ENCODE measurements at regions not wholly inside any gene's neighbourhood (a gene's known extent, or its start where the extent isn't known, plus 50 kb on each side); places are given as distances from the start of the nearest gene placed in this dataset.

DNA sequence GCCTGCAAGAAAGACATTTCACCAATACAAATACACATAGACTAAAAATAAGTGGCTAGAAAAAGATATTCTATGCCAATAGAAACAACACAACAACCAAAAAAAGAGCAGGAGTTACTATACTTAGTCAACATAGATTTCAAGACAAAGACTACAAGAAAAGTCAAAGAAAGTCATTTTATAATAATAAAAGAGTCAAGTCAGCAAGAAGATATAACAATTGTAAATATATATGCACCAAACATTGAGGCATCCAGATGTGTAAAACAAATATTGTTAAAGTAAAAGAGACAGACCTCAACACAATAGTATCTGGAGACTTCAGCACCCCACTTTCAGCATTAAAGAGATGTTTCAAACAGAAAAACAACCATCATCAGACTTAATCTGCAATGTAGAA, 104.6 kb downstream of the AMY1C start:
- DNase-seq (ENCODE audit: low spot score), result no peak

DNA sequence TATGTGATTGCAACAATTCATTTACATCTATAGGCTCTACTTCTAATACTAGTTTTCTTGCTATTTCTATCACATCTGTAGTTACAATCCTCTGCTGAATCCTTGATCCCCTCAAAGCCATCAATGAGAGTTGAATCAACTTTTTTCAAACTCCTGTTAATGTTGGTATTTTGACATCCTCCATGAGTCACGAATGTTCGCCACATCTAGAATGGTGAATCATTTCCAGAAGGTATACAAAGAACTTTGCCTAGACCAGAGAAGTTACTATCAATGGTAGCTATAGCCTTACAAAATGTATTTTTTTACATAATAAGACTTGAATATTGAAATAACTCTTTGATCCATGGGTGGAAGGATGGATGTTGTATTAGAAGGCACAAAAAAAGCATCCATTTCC, 110.0 kb downstream of the AMY1C start:
- no peak for DNase-seq (ENCODE audit: low spot score)

DNA sequence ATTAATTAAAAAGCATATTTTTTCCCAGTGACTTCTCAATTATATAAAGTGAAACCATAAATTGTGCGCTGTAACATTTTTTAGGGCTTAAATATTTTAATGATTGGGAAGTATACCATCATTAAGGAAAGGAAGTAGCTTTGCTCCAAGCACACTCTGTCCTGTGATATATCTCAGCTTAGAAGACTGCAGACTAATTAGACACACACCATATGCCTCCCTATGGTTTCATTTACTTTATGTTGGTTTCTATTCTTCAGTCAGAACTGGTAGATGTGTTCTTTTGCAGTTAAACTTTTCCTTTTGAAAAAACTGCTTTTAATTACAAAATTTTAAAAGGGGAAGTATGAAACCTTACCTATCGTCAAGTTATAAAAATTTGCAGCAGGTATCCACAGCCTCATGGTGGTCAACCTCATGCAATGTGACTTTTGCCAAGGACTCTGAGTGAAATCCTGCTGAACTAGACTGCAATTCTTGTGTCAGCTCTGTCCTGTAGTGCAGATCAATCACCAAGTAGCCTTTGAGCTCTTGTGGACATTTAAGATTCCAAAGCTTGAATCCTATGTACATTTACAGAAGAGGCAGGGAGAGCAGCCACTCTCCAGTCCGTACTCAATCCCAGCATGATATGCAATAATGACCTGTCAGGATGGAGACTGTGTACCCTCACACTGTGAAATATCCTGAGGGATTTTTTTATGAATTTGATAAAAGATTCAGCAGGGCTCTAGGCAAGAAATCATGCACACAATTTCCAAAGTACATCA, 149.1 kb downstream of the AMY1C start:
- DNase-seq (ENCODE audit: low spot score), result no peak

DNA sequence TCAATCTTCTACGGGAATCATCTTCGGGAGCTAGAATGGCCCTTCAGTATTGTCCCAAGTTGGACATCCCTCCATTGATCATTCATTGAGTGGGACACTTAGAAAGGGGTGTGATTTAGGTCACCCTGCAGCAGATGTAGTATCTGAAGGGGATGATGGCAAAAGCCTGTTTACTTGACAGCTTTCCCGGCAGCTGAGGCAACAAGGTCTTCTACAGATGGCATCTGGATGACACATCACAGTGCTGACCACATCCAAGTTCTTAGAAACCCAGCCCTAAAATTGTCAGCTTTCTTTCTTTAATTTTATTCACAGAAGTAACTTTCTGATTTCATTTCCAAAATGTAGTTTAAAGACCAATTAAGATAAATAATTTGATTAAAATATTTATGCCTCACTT, 150.3 kb downstream of the AMY1C start:
- no peak for DNase-seq (ENCODE audit: low spot score)

DNA sequence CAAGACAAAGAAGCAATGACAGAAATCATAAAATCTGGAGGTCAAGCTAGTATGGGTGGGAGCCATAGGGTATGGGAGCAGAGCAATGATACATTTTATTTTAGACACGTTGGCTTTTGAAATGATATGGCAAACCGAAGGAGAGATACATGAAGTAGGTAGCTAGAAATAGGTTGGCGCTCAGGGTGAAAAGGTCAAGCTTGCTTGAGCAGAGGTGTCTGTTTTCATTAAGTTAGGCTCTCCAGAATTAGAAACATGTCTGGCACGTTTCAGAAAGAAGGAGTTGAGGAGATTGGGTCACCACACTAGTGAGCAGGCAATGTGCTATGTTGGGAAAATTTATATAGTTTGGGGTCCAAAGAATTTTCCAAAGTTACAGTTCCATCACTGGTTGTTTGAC, 151.4 kb downstream of the AMY1C start:
- DNase-seq (ENCODE audit: low spot score), result no peak

DNA sequence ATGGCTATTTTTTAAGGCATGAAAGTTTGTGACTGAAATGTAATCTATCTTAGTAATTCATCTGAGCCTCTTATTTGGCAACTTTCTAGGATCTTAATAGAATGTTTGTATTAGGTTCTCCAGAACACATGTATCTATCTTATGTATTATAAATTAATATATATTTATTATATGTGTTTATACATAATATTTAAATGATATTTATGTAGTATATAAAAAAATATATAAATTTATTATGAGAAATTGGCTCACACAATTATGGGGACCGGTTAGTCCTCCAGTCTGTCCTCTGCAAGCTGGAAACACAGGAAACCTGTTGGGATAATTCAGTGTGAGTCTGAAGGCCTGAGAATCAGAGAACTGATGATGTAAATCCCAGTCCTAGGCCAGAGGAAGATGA, 155.7 kb downstream of the AMY1C start:
- DNase-seq (ENCODE audit: low spot score), result no peak

DNA sequence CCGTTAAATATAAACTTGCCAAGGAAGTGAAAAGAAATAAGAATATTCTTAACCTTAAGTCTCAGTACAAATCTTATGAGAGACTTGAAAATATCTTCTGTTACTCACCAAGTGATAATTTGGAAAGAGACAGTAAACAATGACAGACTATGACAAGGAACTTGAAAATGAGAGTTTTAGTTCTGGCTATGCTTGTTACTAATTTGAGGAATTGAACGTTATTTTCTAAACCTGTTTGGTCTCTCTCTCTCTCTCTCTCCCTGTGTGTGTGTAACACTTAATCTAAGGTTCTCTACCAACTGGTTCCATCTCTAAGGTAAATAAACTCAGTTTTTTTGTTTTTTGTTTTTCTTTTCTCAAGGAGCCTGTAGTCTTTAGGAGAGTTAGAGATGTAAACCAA, 161.8 kb downstream of the AMY1C start:
- DNase-seq (ENCODE audit: low spot score), result no peak

DNA sequence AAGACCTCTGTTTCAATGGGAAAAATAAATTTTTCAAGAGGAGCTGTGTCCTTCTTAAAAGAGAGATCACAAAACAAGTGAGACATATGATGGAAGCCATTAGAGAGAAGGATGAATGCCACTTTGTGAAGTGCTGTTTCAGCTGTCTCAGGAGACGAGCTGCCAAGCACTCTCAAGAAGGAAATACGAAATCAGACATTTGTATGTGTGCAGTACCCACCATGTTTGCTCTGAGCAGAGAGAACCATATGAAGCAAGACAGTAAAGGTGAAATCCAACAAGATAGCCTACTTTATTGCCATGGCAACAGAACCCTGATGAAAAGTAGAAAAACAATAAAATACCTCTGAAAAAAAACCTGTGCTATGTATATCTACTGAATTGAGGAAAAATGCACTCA, 168.1 kb downstream of the AMY1C start:
- DNase-seq (ENCODE audit: low spot score), result no peak

DNA sequence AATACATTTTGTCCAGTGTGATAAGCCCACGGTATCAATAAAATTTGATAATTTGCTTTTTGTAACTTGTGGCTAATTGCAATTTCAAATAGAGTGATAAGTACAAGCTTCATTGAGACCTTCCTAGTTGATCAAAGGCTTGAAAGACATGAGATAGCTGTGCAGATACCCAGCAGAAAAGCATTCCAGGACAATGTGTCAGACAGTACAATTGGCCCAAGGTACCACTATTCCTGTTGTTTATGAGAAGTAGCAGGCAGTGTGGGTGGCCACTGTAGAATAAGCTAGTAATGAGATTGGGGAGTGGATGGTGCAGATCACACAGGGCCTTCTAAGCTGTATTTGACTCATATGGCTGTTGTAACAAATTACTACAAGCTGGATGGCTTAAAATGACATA, 182.2 kb downstream of the AMY1C start:
- no peak for DNase-seq (ENCODE audit: low spot score)

DNA sequence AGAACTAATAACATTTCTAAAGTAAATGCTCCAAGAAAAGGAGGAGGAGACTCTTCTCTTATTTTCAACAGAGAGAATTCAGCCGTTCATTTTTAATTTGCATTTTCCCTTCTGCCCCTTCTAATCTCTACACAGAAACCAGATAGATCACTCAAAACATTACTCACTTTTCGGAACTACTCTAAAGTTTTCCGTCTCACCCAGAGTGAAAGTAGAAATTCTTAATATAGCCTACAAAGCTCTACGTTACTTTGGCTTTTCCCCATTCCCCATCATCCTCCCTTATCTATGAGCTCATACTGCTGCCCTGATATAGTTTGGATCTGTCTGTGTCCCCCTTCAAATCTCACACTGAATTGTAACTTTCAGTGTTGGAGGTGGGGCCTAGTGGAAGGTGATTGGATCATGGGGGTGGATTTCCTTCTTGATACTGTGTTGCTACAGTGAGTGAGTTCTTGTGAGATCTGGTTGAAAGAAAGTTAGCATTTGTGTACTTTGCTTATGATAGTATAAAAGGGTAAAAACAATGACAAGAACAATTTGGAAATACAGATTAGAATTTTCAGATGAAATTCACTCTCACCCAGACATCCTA, 188.2 kb downstream of the AMY1C start:
- no peak for DNase-seq (ENCODE audit: low spot score)

DNA sequence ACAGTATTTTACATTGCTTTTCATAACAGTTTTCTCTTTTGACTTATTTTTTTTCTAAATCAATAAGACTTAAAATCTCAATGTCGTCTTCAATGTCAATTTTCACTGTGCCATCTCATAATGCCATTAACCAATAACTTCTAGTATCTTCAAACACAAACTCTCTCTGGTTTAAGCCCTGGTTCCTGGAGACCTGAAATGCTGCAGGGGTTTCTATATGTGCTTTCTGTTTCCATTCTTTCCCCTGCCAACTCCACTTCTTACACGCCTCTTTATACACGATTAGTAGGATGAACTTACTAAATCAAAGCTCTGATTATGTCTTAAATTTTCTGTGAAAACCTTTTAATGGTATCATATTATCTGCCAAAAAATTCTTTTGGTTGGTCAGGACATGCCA, 191.4 kb downstream of the AMY1C start:
- no peak for DNase-seq (ENCODE audit: low spot score)

DNA sequence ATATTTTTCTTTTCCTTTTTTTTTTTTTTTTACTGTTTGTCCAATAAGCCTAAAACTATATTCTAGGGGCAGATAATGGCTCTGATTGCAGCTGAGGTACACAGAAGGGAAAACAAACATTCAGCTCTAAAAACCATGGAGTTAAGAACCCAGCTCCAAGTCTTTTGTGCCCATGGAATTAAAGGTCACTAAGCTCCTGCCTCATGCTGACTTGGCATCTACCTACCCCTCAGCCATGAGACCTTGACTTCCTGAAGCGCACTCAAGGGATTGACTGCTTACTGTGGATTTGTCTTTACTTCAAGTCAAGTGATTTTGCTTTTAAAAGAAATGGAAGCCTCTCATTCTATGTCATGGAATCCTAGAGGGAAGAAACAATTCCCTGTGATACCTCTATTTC, 192.3 kb downstream of the AMY1C start:
- no peak for DNase-seq (ENCODE audit: low spot score)

DNA sequence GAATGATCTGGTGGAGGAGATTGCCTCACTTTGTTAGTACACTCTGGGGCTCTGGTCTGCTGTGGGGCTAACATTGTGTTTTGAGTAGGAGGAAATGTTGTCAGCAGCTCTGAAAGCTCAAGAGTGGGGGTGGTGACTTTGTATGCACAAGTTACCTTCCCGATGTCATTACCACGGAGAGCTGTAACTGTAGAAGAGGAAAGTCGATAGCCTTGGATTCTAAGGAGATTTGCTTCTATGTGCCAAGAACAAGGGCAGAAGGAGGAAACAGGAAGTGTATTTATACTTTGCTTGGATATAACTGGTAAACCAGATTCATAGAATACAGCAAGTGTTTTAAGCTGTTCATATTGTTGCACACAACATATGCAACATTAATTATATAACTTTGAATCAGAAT, 196.1 kb downstream of the AMY1C start:
- DNase-seq (ENCODE audit: low spot score), result no peak

DNA sequence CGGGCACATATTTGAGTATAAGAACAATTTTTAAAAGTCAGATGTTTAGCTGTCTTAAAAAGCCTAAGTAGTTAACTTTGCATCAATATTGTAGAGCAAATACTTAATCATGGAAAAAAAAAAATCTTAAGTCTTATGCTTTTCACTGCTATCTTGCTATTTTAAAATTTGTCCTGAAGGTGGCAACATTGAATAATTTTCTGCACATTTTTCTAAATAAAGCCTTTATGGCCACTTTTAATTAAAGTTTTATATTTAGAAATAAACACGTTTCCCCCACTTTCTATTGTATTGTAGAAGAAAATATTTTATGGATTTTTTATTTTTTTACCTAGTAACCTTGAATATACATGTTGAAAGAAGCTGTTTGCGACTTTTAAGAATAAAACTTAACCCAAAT, 198.8 kb downstream of the AMY1C start:
- no peak for DNase-seq (ENCODE audit: low spot score)

DNA sequence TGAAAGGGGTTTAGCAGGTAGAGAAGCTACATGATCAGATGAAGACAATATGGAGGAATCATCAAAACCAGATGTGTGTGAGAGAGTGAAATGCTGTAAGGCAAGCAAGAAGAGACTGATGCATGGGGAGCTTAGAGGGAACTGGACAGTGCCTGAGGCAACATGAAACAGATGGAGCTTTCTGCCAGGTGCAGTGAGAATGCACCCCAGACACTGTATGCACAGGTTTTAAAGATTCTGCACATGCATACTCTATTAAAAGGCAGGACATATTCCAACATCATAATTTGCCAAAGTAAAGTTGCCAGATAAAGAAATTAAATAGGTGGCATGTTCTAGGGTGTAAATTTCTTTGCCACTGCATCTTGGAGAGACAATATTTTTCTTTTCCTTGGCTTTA, 200.1 kb downstream of the AMY1C start:
- DNase-seq (ENCODE audit: low spot score), result no peak

DNA sequence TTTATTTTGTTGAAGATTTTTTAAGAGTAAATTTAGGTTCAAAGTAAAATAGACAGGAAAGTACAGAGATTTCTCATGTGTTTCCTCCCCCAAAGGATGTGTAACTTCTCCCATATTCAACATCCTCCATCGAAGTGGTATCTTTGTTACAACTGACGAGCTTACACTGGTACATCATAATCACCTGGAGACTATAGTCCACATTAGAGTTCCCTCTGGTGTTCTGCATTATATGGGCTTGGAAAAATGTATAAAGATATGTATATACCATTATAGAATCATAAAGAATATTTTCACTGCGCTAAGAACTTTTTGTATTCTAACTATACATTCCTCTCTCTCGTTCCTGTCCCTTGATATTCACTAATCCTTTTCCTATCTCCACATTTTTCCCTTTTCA, 203.7 kb downstream of the AMY1C start:
- DNase-seq (ENCODE audit: low spot score), result no peak

DNA sequence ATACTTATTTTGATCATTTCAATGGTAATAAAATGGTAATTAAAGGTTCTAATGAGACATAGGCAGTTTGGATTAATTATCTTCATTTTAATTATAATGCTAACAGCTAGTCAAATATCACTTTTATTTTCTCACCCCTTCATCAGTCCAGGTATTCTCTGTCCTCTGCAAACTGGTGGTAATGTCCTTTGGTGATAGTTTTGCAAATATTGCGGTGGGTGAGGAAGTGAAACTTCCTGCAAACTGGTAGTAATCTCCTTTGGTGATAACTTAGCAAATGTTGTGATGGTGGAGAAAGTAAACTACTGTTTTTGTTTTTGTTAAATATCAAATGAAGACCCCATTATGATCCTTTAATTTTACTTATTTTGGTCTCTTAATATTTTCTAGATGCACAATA, 209.0 kb downstream of the AMY1C start:
- DNase-seq (ENCODE audit: low spot score), result no peak

DNA sequence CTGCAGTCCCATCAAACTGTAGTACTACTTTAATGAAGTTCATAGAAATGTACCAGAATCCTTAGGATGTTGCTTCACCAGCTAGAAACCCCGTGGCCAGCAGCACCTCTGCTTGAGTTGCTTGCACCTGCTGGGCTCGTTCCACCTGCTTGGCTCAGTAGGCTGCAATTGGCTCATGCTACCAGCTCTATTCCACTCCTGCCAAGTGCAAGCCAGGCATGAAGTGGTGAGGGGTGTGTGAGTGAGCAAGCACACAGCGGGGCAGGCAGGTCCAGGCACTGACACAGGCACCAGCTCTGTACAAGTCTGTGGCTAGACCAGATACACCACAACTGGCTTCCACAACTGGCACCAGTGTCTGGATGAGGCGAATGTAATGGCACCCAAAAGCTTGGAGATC, 209.9 kb downstream of the AMY1C start:
- no peak for DNase-seq (ENCODE audit: low spot score)

DNA sequence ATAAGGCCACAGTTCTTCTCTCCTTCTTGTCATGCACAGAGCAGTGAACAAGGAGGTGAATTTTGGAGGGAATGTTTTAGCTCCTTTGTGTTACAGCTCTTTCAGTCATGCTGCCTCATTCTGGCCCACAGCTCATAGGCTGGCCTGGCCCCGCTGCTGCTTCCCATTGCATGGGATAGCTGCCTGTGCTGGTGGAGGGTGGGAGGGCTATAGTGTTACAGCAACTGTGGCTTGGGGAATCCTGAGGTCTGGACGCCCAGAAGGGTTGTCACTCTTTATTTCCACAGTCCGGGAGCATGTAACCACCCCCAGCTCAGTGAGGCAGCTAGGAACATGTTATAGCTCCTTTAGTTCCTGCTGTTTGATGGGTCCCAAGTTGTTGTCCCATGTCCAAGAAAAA, 210.3 kb downstream of the AMY1C start:
- DNase-seq (ENCODE audit: low spot score), result no peak

DNA sequence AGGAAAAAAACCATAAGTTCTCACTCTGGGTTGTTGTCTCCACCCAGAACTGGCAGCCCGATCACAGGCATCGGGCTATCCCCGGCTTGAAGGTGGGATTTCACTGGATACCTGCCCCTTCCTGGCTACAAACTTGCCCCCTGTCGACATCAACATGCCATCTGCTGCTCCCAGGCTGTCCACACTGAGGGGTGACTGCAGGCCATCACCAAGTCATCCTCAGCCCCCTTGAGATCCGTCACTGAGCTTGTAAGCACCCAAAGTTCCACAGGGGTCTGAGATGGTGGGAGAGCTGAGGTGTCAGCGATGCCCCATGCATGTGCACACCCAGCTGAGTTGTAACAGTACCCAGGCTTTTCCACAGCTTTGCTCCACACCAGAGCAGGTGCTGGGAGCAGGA, 211.0 kb downstream of the AMY1C start:
- no peak for DNase-seq (ENCODE audit: low spot score)

DNA sequence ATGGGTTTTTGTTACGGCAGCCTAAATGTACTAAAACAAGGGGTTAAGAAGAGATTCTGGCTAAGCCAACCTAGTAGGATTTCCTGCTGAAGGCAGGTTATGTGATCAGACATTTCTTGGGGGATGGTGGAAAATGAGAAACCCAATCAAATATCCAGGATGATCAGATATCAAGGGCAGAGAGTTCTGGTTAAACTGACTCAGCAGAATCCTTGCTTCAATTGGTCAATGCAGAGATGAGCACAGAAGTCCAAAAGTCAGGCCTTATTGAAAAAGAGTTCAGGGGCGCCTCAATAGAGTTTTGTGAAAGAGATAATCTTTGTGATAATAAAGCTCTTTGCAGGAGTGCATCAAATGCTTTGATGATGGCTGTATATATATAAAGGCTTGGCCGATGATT, 237.1 kb downstream of the AMY1C start:
- DNase-seq (ENCODE audit: low spot score), result no peak

DNA sequence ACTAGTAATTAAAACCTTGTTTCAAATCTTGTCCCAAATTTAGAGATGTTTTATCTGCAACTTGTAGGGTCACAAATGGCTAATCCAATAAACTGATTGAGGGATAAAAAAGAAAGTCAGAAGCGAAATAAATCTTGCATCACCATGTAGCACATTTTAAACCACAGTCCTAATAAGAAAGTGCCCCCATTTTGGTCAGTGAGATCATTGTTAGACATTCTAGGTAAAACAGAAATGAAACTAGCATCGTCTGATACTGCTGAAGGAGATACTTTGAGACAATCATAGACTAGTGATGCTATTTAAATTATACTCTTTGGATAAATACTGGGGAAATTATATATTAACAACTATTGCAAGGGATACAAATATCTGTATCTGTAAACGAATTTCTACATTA, 247.9 kb downstream of the AMY1C start:
- DNase-seq (ENCODE audit: low spot score), result no peak

DNA sequence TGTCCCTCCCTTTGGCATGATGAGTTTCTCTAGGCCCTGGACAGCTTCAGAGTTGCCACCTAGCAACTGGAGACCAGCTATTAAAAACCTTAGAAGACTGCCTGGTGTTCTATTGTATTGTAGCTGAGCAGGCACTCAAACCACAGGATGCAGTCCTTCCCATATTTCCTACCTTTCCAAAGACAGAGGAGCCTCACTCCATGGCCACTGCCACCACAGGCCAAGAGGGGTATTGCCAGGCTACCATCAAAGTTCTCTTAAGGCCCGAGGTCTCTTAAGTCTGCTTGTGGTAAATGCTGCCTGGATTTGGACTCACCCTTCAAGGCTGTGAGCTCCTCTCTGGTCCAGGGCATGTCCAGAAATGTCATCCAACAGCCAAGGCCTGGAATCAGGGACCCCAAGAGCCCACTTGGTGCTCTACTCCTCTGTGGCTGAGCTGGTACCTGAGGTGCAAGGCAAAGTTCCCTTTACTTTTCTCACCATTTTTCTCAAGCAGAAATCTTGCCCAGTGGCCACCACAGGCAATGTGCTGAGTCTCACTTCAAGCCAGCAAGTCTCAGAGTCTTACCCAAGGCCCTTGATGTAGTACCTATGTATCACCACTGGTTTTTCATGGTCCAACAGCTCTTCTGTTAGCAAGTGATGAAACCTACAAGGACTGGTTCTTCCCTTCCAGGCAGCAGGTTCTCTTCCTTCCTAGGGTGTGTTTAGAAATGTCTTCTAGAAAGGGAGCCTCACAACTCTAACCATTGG, 269.4 kb downstream of the AMY1C start:
- no peak for DNase-seq (ENCODE audit: low spot score)

DNA sequence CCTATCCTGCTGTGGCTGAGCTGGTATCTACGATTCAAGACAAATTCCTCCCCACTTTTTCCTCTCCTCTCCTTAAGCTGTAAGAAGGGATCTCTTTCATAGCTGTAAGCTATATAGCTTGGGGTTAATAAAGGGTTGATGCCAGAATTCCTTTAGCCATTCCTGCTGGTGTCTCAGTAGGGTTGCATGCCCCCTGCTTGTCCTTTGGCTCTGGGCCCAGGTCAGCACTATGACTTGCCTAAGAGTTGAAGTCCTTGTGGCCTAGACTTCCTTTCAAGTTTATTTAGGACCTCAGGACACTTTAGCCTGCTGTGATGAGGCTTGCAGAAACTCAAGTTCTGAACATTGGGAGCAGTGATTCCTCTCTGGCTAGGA, 270.0 kb downstream of the AMY1C start:
- DNase-seq (ENCODE audit: low spot score), result no peak
